Activated B cell treated with CpG ODN at 0.5 μM for 24 hours (primary cell): ENCODE measurements at regions not wholly inside any gene's neighbourhood (a gene's known extent, or its start where the extent isn't known, plus 50 kb on each side); places are given as distances from the start of the nearest gene placed in this dataset.
"Not testable (repeated sequence)": the region's sequence is repeated elsewhere in the genome, so short reads cannot be mapped to it uniquely, and the experiment has no call there.

Experiments
- ATAC-seq: fragments of 200-7000 bp; cut with Tn5 transposase; one replicate; pipeline ENCODE4 v1.10.0; 2021; ENCODE audit warnings: low read depth, mild to moderate bottlenecking, moderate library complexity
- CTCF ChIA-PET: fragments of 350-600 bp; sonication (Branson Sonifier 250); formaldehyde crosslinking; loops from one replicate; lab custom pipeline; 2021; ENCODE audit warnings: antibody characterized with exemption; lab: Charles Lee
- POLR2A ChIA-PET: fragments of 350-600 bp; sonication (Branson Sonifier 250); formaldehyde crosslinking; loops from one replicate; lab custom pipeline; 2021; ENCODE audit warnings: antibody characterized with exemption; lab: Charles Lee
- DNase-seq: peaks from one replicate; pipeline ENCODE4 v3.0.0; 2022
- H3K27ac Mint-ChIP-seq: one replicate; pipeline ENCODE4 v1.8.0; 2020; ENCODE audit warnings: mixed read lengths
- H3K27me3 Mint-ChIP-seq: one replicate; pipeline ENCODE4 v1.8.0; 2021; ENCODE audit warnings: mixed read lengths
- H3K36me3 Mint-ChIP-seq: one replicate; pipeline ENCODE4 v1.8.0; 2021; ENCODE audit warnings: low read depth, mixed read lengths
- H3K4me1 Mint-ChIP-seq: one replicate; pipeline ENCODE4 v1.8.0; 2021; ENCODE audit warnings: mixed read lengths
- H3K4me3 Mint-ChIP-seq: one replicate; pipeline ENCODE4 v1.8.0; 2020; ENCODE audit warnings: mild to moderate bottlenecking, mixed read lengths
- H3K9me3 Mint-ChIP-seq: one replicate; pipeline ENCODE4 v1.8.0; 2020; ENCODE audit warnings: mixed read lengths
- intact Hi-C: fragments of 100-400 bp; cut with micrococcal nuclease; formaldehyde crosslinking; loops from one replicate; pipeline ENCODE4 v1.15.1; 2024
- TF ChIP-seq, protein P1 (sequence below): fragments of 200-600 bp; IDR thresholded peaks from one replicate; pipeline ENCODE4 v1.8.0; 2022; ENCODE audit warnings: antibody characterized with exemption, mild to moderate bottlenecking

DNA sequence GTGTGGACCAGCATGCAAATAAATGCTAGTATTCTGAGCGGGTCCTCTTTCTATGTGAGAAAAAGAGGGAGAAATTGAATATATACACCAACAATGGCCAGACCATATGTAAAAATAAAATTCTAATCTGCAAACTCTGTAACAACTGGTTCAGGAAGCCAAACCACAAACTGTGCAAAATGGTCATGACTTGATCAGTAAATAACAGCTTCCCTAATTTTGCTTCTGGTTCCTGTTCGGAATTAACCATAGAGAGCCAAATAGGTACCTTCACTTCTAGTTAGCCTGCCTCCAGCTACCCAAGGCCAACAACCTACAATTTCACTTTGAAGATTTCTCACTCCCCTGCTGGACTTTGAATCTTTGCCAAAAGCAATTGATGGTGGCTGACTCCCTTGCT is 1313.2 kb downstream of the ADGRL3 start:
- ChIA-PET POLR2A (no interaction called here), CTCF (no interaction called here)
- Mint-ChIP-seq H3K4me3 (no peak overlapping the region), H3K36me3 (no peaks in the 10 kb centered on the region), H3K4me1 (no peaks in the 10 kb centered on the region), H3K9me3 (peaks cover under 1% of the 10 kb centered on the region), H3K27me3 (no peaks in the 10 kb centered on the region), H3K27ac (no peak overlapping the region)
- TF ChIP-seq, protein P1, sequence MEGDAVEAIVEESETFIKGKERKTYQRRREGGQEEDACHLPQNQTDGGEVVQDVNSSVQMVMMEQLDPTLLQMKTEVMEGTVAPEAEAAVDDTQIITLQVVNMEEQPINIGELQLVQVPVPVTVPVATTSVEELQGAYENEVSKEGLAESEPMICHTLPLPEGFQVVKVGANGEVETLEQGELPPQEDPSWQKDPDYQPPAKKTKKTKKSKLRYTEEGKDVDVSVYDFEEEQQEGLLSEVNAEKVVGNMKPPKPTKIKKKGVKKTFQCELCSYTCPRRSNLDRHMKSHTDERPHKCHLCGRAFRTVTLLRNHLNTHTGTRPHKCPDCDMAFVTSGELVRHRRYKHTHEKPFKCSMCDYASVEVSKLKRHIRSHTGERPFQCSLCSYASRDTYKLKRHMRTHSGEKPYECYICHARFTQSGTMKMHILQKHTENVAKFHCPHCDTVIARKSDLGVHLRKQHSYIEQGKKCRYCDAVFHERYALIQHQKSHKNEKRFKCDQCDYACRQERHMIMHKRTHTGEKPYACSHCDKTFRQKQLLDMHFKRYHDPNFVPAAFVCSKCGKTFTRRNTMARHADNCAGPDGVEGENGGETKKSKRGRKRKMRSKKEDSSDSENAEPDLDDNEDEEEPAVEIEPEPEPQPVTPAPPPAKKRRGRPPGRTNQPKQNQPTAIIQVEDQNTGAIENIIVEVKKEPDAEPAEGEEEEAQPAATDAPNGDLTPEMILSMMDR: no peak
- no peak for ATAC-seq
- intact Hi-C loops: no loop called here
- no peak for DNase-seq

DNA sequence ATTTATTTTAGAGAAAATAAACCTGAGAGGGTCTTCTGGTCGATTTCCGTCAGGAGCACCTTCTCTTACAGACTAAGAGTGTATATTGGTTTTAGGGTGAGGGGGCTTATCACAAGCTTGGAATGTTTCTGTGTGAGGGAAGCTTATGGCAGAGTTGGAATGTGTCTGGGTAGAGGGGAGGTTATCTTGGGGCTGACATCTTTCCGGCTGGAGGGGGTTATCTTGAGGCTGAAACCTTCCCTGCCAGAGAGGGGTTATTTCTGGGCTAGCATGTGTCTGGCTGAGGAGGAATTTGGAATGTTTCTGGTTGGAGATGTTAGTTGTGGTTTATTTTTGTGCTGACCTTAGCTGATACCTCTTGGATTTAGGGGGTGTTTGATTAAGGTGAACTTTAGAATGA is 1312.1 kb downstream of the ADGRL3 start:
- no peak overlapping the region for H3K27ac Mint-ChIP-seq
- no peaks in the 10 kb centered on the region for H3K27me3 Mint-ChIP-seq
- H3K4me1 Mint-ChIP-seq: no peaks in the 10 kb centered on the region
- ATAC-seq: no peak
- H3K4me3 Mint-ChIP-seq: no peak overlapping the region
- ChIA-PET CTCF (no interaction called here), POLR2A (no interaction called here)
- TF ChIP-seq, protein P1: no peak
- peaks cover 6% of the 10 kb centered on the region for H3K9me3 Mint-ChIP-seq
- no peak for DNase-seq
- intact Hi-C loops: no loop called here
- no peaks in the 10 kb centered on the region for H3K36me3 Mint-ChIP-seq

DNA sequence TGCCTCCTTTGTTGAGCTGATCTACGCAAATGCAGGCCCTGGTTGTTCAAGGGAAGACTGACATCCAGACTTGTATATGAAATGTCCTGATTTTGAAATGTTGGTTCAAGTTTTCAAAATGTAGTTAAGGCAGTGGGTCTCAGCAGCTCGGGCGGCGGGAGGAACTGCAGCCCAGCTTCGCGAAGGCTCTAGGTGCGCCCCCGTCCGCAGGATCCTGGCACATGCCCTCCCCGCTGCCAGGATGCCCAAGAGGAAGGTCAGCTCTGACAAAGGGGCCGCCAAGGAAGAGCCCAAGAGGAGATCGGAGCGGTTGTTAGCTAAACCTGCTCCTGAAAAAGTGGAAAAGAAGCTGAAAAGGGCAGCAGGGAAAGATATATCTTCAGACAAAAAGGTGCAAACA is 1310.1 kb downstream of the ADGRL3 start:
- TF ChIP-seq, protein P1: no peak
- no peaks in the 10 kb centered on the region for H3K36me3 Mint-ChIP-seq
- H3K9me3 Mint-ChIP-seq: peaks cover 6% of the 10 kb centered on the region
- ChIA-PET POLR2A (no interaction called here), CTCF (no interaction called here)
- intact Hi-C loops: no loop called here
- no peaks in the 10 kb centered on the region for H3K27me3 Mint-ChIP-seq
- ATAC-seq (no peak), DNase-seq (no peak)
- no peaks in the 10 kb centered on the region for H3K4me1 Mint-ChIP-seq
- no peak overlapping the region for H3K4me3 Mint-ChIP-seq
- H3K27ac Mint-ChIP-seq: no peak overlapping the region

DNA sequence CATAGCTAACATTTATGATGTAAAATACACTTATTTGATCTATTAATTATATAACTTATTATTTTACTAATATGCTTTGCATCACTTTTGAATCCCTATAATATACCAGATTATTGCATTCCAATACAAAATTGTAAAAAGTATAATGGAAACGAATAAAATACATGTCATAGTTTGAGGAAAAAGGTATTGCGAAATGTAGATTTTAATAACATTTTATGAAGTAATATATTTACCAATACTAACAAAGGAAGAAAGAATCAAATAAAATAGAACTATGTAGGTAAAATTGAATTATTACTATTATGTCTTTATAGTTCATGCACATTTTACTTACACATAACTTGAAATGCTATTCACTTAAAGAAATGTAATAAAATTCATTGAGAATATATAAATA is 1300.2 kb downstream of the ADGRL3 start:
- TF ChIP-seq, protein P1: no peak
- no peaks in the 10 kb centered on the region for H3K36me3 Mint-ChIP-seq
- H3K9me3 Mint-ChIP-seq: no peaks in the 10 kb centered on the region

DNA sequence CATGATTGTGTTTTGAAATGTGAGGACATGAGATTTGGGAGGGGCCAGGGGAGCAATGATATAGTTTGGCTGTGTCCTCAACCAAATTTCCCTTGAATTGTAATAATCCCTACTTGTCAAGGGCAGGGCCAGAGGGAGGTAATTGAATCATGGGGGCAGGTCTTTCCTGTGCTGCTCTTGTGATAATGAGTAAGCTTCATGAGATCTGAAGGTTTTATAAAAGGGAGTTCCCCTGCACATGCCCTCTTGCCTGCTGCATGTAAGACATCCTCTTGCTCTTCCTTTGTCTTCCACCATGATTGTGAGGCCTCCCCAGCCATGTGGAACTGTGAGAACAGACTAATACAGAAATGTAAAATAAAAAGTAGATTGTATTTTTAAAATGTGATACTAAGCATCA is 1294.9 kb downstream of the ADGRL3 start:
- ChIA-PET POLR2A (no interaction called here), CTCF (no interaction called here)
- Mint-ChIP-seq H3K27ac (no peak overlapping the region), H3K9me3 (peaks cover 4% of the 10 kb centered on the region), H3K4me1 (no peaks in the 10 kb centered on the region), H3K4me3 (no peak overlapping the region), H3K27me3 (no peaks in the 10 kb centered on the region), H3K36me3 (no peaks in the 10 kb centered on the region)
- ATAC-seq (no peak), DNase-seq (no peak)
- intact Hi-C loops: no loop called here
- TF ChIP-seq, protein P1: no peak

More for the DNA sequence above, 1300.2 kb downstream of the ADGRL3 start:
- intact Hi-C loops: no loop called here
- ChIA-PET POLR2A (no interaction called here), CTCF (no interaction called here)
- no peak overlapping the region for H3K27ac Mint-ChIP-seq
- H3K4me3 Mint-ChIP-seq: no peak overlapping the region
- no peak for ATAC-seq
- no peaks in the 10 kb centered on the region for H3K27me3 Mint-ChIP-seq
- no peaks in the 10 kb centered on the region for H3K4me1 Mint-ChIP-seq
- no peak for DNase-seq

DNA sequence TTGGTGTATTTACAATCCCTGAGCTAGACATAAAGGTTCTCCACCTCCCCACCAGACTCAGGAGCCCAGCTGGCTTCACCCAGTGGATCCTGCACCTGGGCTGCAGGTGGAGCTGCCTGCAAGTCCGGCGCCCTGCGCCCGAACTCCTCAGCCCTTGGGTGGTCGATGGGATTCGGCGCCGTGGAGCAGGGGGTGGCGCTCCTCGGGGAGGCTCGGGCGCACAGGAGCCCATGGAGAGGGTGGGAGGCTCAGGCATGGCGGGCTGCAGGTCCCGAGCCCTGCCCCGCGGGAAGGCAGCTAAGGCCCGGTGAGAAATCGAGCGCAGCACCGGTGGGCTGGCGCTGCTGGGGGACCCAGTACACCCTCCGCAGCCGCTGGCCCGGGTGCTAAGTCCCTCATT is 1291.6 kb downstream of the ADGRL3 start:
- H3K36me3 Mint-ChIP-seq, H3K4me3 Mint-ChIP-seq, H3K27me3 Mint-ChIP-seq, CTCF ChIA-PET, ATAC-seq, DNase-seq, POLR2A ChIA-PET, intact Hi-C loops, H3K27ac Mint-ChIP-seq, H3K9me3 Mint-ChIP-seq, H3K4me1 Mint-ChIP-seq: not testable (repeated sequence)
